ENCODE measurements at regions not wholly inside any gene's neighbourhood (a gene's known extent, or its start where the extent isn't known, plus 50 kb on each side); places are given as distances from the start of the nearest gene placed in this dataset.

- Histone ChIP-seq H3K4me3 (replicated peaks in 1 of 3; ENCODE audit: insufficient read depth in 1 of 3, low read depth in 1 of 3, low read length in 3 of 3) (no peak overlapping the region), H3K79me2 (ENCODE audit: control insufficient read depth, insufficient read depth, low read length) (no peaks in the 10 kb centered on the region), H3K9ac (replicated peaks; ENCODE audit: extremely low read depth, insufficient read depth, low read length) (no peak overlapping the region), H3K27ac (ENCODE audit: insufficient read depth, low read depth, low read length) (no peak overlapping the region), H2AFZ (ENCODE audit: low read depth, low read length) (no peak overlapping the region), H3K4me2 (ENCODE audit: insufficient read depth, low read length) (no peak overlapping the region), H4K20me1 (replicated peaks; ENCODE audit: control insufficient read depth, extremely low read depth, insufficient read depth, low read length) (no peaks in the 10 kb centered on the region), H3K9me1 (replicated peaks; ENCODE audit: control insufficient read depth, extremely low read depth, insufficient read depth, low read length) (no peaks in the 10 kb centered on the region), H3K36me3 (ENCODE audit: control insufficient read depth in 2 of 2, extremely low read depth in 1 of 2, insufficient read depth in 2 of 2, low read length in 2 of 2) (no peaks in the 10 kb centered on the region), H3K27me3 (ENCODE audit: control insufficient read depth in 2 of 2, insufficient read depth in 2 of 2, low read length in 2 of 2) (no peaks in the 10 kb centered on the region), H3K4me1 (ENCODE audit: control insufficient read depth, extremely low read depth, insufficient read depth, low read length) (no peaks in the 10 kb centered on the region), H3K9me3 (replicated peaks; ENCODE audit: control insufficient read depth, insufficient read depth, low read length) (no peaks in the 10 kb centered on the region)
- no TSS peak for BruUV-seq (replicated peaks)
- intact Hi-C loops (cut with micrococcal nuclease) = no loop called here
- no peak for FAIRE-seq
- ChIA-PET CTCF (no interaction called here), POLR2A (no interaction called here)
- no peak for TF ChIP-seq MAX (IDR thresholded peaks at IDR 0.05; ENCODE audit: insufficient read depth, insufficient read length)
- TF ChIP-seq EZH2 (IDR thresholded peaks at IDR 0.05; ENCODE audit: borderline replicate concordance, low read depth, low read length, severe bottlenecking) = no peak
- TF ChIP-seq MYC (IDR thresholded peaks at IDR 0.05; ENCODE audit: low read depth, low read length) = no peak
- TF ChIP-seq JUN (IDR thresholded peaks at IDR 0.05; ENCODE audit: borderline replicate concordance, insufficient read depth, insufficient read length, low read depth) = no peak
- no peak for TF ChIP-seq POLR2AphosphoS5 (IDR thresholded peaks at IDR 0.05; ENCODE audit: insufficient read depth, low read depth, low read length)
- TF ChIP-seq FOS (IDR thresholded peaks at IDR 0.05; ENCODE audit: borderline replicate concordance, insufficient read depth, low read length) = no peak
- TF ChIP-seq POLR2A (IDR thresholded peaks at IDR 0.05; ENCODE audit: low read depth, low read length) = no peak
- TF ChIP-seq GATA2 (IDR thresholded peaks at IDR 0.05; ENCODE audit: insufficient read depth, insufficient read length, low read depth, low read length) = no peak
- no peak for TF ChIP-seq CTCF (IDR thresholded peaks at IDR 0.05; ENCODE audit: extremely low read depth in 1 of 2, insufficient read depth in 1 of 2, low read depth in 1 of 2, low read length in 2 of 2)
- DNase-seq (ENCODE audit: low read depth, low spot score) = no peak
- dilution Hi-C loops (cut with MboI; ENCODE audit: extremely low pct_ligation_motif_present, low sequenced_read_pairs) = no loop called here
These were observed 401.5 kb upstream of the DIPK2B start for GRCh38 chrX:45602151-45602550.
